DMS79 (cell line): ENCODE measurements at regions not wholly inside any gene's neighbourhood (a gene's known extent, or its start where the extent isn't known, plus 50 kb on each side); places are given as distances from the start of the nearest gene placed in this dataset.

Source experiments
- DNase-seq: peaks from one replicate; lab custom pipeline; 2025; lab: John Stamatoyannopoulos, UW

GRCh38 chr3:168292296-168292695, 196.6 kb upstream of the GOLIM4 start:
- no peak for DNase-seq

- no peak for DNase-seq
Measured at GRCh38 chr3:168289471-168290008, 193.8 kb upstream of the GOLIM4 start.

GRCh38 chr3:168288511-168289401, 193.0 kb upstream of the GOLIM4 start:
- DNase-seq = no peak

GRCh38 chr3:168285506-168285905, 189.8 kb upstream of the GOLIM4 start:
- DNase-seq = no peak

GRCh38 chr3:168284728-168285127, 189.0 kb upstream of the GOLIM4 start:
- no peak for DNase-seq

GRCh38 chr3:168275662-168276061, 179.9 kb upstream of the GOLIM4 start:
- no peak for DNase-seq

- DNase-seq = no peak
Measured at GRCh38 chr3:168273917-168274316, 178.2 kb upstream of the GOLIM4 start.

GRCh38 chr3:168273036-168273435, 177.3 kb upstream of the GOLIM4 start:
- DNase-seq = no peak

- no peak for DNase-seq
Measured at GRCh38 chr3:168272343-168272985, 176.7 kb upstream of the GOLIM4 start.

GRCh38 chr3:168271932-168272331, 176.2 kb upstream of the GOLIM4 start:
- DNase-seq = no peak

GRCh38 chr3:168269001-168269400, 173.3 kb upstream of the GOLIM4 start:
- DNase-seq = no peak

- no peak for DNase-seq
Measured at GRCh38 chr3:168267179-168267578, 171.5 kb upstream of the GOLIM4 start.

GRCh38 chr3:168266335-168266734, 170.6 kb upstream of the GOLIM4 start:
- DNase-seq = no peak

- DNase-seq = no peak
Measured at GRCh38 chr3:168262887-168263286, 167.2 kb upstream of the GOLIM4 start.

- DNase-seq = no peak
Measured at GRCh38 chr3:168260859-168261258, 165.1 kb upstream of the GOLIM4 start.

GRCh38 chr3:168251371-168251770, 155.6 kb upstream of the GOLIM4 start:
- no peak for DNase-seq

GRCh38 chr3:168250415-168250861, 154.7 kb upstream of the GOLIM4 start:
- DNase-seq = no peak

- peak; percentile 19 for DNase-seq
Measured at GRCh38 chr3:168249550-168250414, 154.1 kb upstream of the GOLIM4 start.

- DNase-seq = no peak
Measured at GRCh38 chr3:168249205-168249549, 153.5 kb upstream of the GOLIM4 start.

- DNase-seq = no peak
Measured at GRCh38 chr3:168248383-168249204, 152.9 kb upstream of the GOLIM4 start.

- DNase-seq = no peak
Measured at GRCh38 chr3:168241156-168241555, 145.4 kb upstream of the GOLIM4 start.
